Type B pancreatic cell (in vitro differentiated cells): ENCODE measurements at regions not wholly inside any gene's neighbourhood (a gene's known extent, or its start where the extent isn't known, plus 50 kb on each side); places are given as distances from the start of the nearest gene placed in this dataset.

ENCODE experiments used
- DNase-seq: peaks from one replicate; pipeline ENCODE4 v3.0.0; 2021; ENCODE audit warnings: mixed read lengths; ENCODE audit not compliant: unreplicated experiment; ENCODE audit errors: extremely low spot score
- H3K27ac Mint-ChIP-seq: 2 replicates; pipeline ENCODE4 v1.8.0; 2021; ENCODE audit warnings: mild to moderate bottlenecking, mixed read lengths
- H3K27me3 Mint-ChIP-seq: 2 replicates; pipeline ENCODE4 v1.8.0; 2021; ENCODE audit warnings: mixed read lengths
- H3K36me3 Mint-ChIP-seq: 2 replicates; pipeline ENCODE4 v1.8.0; 2021; ENCODE audit warnings: mixed read lengths
- H3K4me1 Mint-ChIP-seq: one replicate; pipeline ENCODE4 v1.8.0; 2021; ENCODE audit warnings: mixed read lengths; ENCODE audit not compliant: unreplicated experiment
- H3K4me3 Mint-ChIP-seq: 2 replicates; pipeline ENCODE4 v1.8.0; 2021; ENCODE audit warnings: mild to moderate bottlenecking, mixed read lengths
- H3K9me3 Mint-ChIP-seq: 2 replicates; pipeline ENCODE4 v1.8.0; 2021; ENCODE audit warnings: mixed read lengths
- CTCF ChIP-seq: fragments of 200-600 bp; sonication (generic); conservative IDR thresholded peaks from 2 replicates; pipeline ENCODE4 v1.5.0; 2021; ENCODE audit warnings: antibody characterized with exemption, mild to moderate bottlenecking

GRCh38 chr2:172153156-172153555 is 50.5 kb upstream of the DLX2 start:
- H3K9me3 Mint-ChIP-seq, result no peaks in the 10 kb centered on the region
- H3K4me3 Mint-ChIP-seq, result no peak overlapping the region
- H3K27ac Mint-ChIP-seq, result no peak overlapping the region
- no peak for TF ChIP-seq CTCF
- no peaks in the 10 kb centered on the region for H3K36me3 Mint-ChIP-seq
- peaks cover 10% of the 10 kb centered on the region for H3K27me3 Mint-ChIP-seq
- peaks cover 4% of the 10 kb centered on the region for H3K4me1 Mint-ChIP-seq
- no peak for DNase-seq

GRCh38 chr2:172153757-172154156 is 51.1 kb upstream of the DLX2 start:
- no peaks in the 10 kb centered on the region for H3K9me3 Mint-ChIP-seq
- DNase-seq, result no peak
- H3K27me3 Mint-ChIP-seq, result peaks cover 10% of the 10 kb centered on the region
- TF ChIP-seq CTCF, result no peak
- peaks cover 4% of the 10 kb centered on the region for H3K4me1 Mint-ChIP-seq
- H3K4me3 Mint-ChIP-seq, result no peak overlapping the region
- no peaks in the 10 kb centered on the region for H3K36me3 Mint-ChIP-seq
- no peak overlapping the region for H3K27ac Mint-ChIP-seq

GRCh38 chr2:172155752-172156151 is 53.1 kb upstream of the DLX2 start:
- Mint-ChIP-seq H3K27ac (no peak overlapping the region), H3K36me3 (no peaks in the 10 kb centered on the region), H3K4me3 (no peak overlapping the region), H3K27me3 (peaks cover 10% of the 10 kb centered on the region), H3K9me3 (no peaks in the 10 kb centered on the region), H3K4me1 (peaks cover 4% of the 10 kb centered on the region)
- no peak for TF ChIP-seq CTCF
- DNase-seq, result no peak

GRCh38 chr2:172160839-172161238 is 58.1 kb upstream of the DLX2 start:
- Mint-ChIP-seq H3K27ac (no peak overlapping the region), H3K36me3 (no peaks in the 10 kb centered on the region), H3K27me3 (peaks cover 3% of the 10 kb centered on the region), H3K4me1 (no peaks in the 10 kb centered on the region), H3K9me3 (no peaks in the 10 kb centered on the region), H3K4me3 (no peak overlapping the region)
- no peak for DNase-seq
- TF ChIP-seq CTCF, result no peak

- no peak for DNase-seq
- H3K9me3 Mint-ChIP-seq, result no peaks in the 10 kb centered on the region
- no peak for TF ChIP-seq CTCF
- H3K4me1 Mint-ChIP-seq, result no peaks in the 10 kb centered on the region
- no peak overlapping the region for H3K27ac Mint-ChIP-seq
- no peak overlapping the region for H3K4me3 Mint-ChIP-seq
- peaks cover 6% of the 10 kb centered on the region for H3K27me3 Mint-ChIP-seq
- no peaks in the 10 kb centered on the region for H3K36me3 Mint-ChIP-seq
Observed at GRCh38 chr2:172162225-172162733, 59.6 kb upstream of the DLX2 start.
